Testis (tissue), 2 donors: ENCODE measurements at regions not wholly inside any gene's neighbourhood (a gene's known extent, or its start where the extent isn't known, plus 50 kb on each side); places are given as distances from the start of the nearest gene placed in this dataset.

Experiments used
- DNase-seq: peaks from one replicate; pipeline ENCODE4 v3.0.0-alpha.2; 2019
- H3K27ac ChIP-seq, 2 donors: fragments of 200-600 bp; sonication (generic); one replicate each; pipeline ENCODE4 v1.5.1; 2019
- H3K27me3 ChIP-seq: fragments of 200-600 bp; sonication (generic); one replicate; pipeline ENCODE4 v1.5.1; 2019
- H3K36me3 ChIP-seq: fragments of 200-600 bp; sonication (generic); one replicate; pipeline ENCODE4 v1.5.1; 2017; ENCODE audit warnings: low read depth; ENCODE audit errors: missing control alignments
- H3K4me1 ChIP-seq: fragments of 200-600 bp; sonication (generic); one replicate; pipeline ENCODE4 v1.5.1; 2019
- H3K4me3 ChIP-seq, 2 donors: fragments of 200-600 bp; sonication (generic); one replicate each; pipeline ENCODE4 v1.5.1; 2017 to 2019
- H3K9me3 ChIP-seq: fragments of 200-600 bp; sonication (generic); one replicate; pipeline ENCODE4 v1.5.1; 2017
- POLR2A ChIP-seq: fragments of 450-650 bp; IDR thresholded peaks from one replicate; pipeline ENCODE4 v1.6.1; 2017; ENCODE audit warnings: antibody characterized with exemption, mild to moderate bottlenecking, moderate library complexity
- WGBS, 2 donors: methylation state at CpG; one replicate each; pipeline ENCODE4 v1.1.5; 2018; 5-methylcytosine and 5-hydroxymethylcytosine counted together
- intact Hi-C: fragments of 100-400 bp; cut with DNase I; formaldehyde crosslinking; loops from one replicate; pipeline ENCODE4 v1.15.1; 2023; ENCODE audit warnings: low total_unique reads
- TF ChIP-seq, protein P1 (sequence below), 3 experiments: fragments of 450-650 bp in 2 of 3; fragments of 200-600 bp in 1 of 3; sonication (generic) in 1 of 3; IDR thresholded peaks; one replicate each; pipeline ENCODE4 v1.5.1; 2016 to 2019; ENCODE audit warnings: antibody characterized with exemption in 3 of 3, mild to moderate bottlenecking in 2 of 3, moderate library complexity in 1 of 3

DNA sequence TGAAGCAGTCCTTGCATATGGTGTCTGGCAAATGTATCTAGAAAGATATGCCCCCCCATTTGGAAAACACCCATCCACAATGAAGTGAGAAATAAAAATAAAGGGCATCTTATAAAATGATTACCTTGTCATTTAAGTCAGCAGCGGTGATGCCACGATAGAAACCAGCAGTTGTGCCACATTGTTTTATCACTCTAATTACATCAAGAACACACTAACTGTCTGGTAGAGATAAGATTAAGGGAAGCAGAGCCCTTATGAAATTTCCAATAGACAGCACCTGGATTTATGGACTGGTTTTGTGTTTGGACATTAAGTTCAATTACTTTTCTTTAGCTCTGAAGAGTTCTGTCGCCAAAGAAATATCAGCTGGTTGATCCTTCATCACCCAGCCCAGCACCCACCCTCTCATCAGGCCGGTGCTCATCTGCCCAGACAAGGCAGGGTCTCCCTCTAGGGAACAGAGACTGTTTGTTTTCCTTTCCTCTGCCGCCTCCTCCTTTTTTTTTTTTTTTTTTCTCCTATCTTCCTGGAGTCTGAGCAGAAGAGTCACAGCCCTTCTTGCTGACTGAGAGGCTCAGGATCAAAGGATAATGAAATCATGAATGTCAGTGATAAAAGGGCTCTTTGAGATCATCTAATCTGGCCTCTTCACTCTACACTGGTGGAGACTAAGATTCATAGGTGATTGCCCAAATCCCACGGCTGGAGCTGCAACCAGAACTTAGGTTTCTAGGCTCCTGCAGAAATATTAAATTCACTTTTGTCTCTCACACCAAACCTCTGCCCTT, 464.1 kb downstream of the NTRK3 start:
- no peaks in the 10 kb centered on the region for H3K9me3 ChIP-seq
- WGBS, 2 donors: 53 to 63% methylated on average over 6 of the region's 6 CpGs
- H3K4me1 ChIP-seq: no peaks in the 10 kb centered on the region
- DNase-seq: no peak
- intact Hi-C loops: no loop called here
- H3K4me3 ChIP-seq: no peak overlapping the region
- H3K36me3 ChIP-seq: no peaks in the 10 kb centered on the region
- H3K27ac ChIP-seq: no peak overlapping the region
- no peaks in the 10 kb centered on the region for H3K27me3 ChIP-seq
- TF ChIP-seq, protein P1, sequence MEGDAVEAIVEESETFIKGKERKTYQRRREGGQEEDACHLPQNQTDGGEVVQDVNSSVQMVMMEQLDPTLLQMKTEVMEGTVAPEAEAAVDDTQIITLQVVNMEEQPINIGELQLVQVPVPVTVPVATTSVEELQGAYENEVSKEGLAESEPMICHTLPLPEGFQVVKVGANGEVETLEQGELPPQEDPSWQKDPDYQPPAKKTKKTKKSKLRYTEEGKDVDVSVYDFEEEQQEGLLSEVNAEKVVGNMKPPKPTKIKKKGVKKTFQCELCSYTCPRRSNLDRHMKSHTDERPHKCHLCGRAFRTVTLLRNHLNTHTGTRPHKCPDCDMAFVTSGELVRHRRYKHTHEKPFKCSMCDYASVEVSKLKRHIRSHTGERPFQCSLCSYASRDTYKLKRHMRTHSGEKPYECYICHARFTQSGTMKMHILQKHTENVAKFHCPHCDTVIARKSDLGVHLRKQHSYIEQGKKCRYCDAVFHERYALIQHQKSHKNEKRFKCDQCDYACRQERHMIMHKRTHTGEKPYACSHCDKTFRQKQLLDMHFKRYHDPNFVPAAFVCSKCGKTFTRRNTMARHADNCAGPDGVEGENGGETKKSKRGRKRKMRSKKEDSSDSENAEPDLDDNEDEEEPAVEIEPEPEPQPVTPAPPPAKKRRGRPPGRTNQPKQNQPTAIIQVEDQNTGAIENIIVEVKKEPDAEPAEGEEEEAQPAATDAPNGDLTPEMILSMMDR (IDR thresholded peaks at IDR 0.05): no peak
- no peak for TF ChIP-seq POLR2A

DNA sequence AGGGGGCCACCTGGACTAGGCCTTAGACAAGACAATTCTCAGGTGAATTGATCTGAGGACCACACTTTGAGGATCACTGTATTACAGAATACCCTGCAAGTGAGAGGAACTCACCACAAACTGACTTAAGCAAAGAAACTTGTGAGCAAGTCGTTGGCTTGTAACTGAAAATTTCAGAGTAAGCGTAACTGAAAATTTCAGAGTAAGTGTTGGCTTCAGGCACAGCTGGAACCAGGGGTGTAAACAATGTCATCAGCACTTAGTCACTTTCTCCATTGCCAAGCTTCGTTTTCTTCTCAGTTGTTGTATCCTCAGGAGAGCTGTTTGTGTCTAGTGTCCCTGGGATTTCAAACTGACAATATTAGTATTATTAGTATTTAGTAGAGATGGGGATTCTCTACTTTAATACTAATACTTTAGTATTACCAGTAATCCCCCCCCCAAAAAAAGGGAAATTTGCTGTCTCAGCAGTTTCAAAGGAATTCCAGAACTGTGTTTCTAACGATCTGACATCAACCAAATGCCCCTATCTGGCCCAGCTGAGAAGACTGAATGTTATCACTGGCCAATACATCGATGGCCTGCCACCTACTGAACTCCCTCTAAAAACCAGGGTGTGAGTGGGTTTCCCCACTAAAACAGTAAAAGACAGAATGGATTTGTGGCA, 474.4 kb downstream of the NTRK3 start:
- H3K4me1 ChIP-seq: no peaks in the 10 kb centered on the region
- 69 to 71% methylated on average over 5 of the region's 5 CpGs for WGBS, 2 donors
- H3K4me3 ChIP-seq: no peak overlapping the region
- no peaks in the 10 kb centered on the region for H3K36me3 ChIP-seq
- H3K27ac ChIP-seq: no peak overlapping the region
- no peaks in the 10 kb centered on the region for H3K27me3 ChIP-seq
- no peak for DNase-seq
- intact Hi-C loops: no loop called here
- H3K9me3 ChIP-seq: no peaks in the 10 kb centered on the region
- no peak for TF ChIP-seq POLR2A
- TF ChIP-seq, protein P1 (IDR thresholded peaks at IDR 0.05): no peak

DNA sequence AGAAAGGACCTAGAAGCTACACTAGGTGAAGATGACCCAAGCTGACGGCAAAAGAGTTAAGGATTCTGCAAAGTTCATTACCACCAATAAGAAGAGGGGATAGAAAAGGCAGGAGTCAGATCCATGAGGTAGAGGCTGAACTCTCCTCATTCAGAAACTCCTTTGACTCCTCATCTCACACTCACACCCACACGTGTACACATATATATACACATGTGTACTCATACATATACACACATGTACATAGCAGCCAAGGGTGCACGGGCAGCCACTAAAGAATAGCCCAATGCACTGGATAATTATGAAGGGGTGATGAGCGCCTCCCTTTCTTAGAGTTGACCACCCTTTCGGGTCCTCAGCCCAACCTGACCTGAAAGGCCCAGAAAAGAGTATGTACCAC, 476.8 kb downstream of the NTRK3 start:
- no peak for DNase-seq
- 90 to 94% methylated on average over 5 of the region's 5 CpGs for WGBS, 2 donors

DNA sequence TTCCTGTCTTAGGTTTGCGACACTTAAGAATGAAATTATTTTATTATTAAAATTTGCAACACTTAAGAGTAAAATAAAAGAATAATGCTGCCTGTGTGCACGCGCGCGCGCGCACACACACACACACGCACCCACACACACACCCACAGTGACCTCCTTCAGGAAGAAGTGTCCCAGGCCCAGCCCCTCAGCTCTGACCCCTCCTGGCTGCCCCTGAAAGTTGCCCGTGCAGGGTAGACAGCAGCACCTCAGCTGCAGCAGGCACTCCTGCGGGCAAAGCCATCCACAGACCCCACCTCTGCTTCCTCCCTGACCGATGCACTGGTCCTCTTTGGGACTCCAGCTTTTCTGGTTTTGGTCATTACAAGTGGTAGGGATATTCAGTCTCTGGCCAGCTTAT, 478.2 kb downstream of the NTRK3 start:
- intact Hi-C loops: no loop called here
- Histone ChIP-seq H3K4me3 (no peak overlapping the region), H3K4me1 (no peaks in the 10 kb centered on the region), H3K27me3 (no peaks in the 10 kb centered on the region), H3K27ac (no peak overlapping the region), H3K36me3 (no peaks in the 10 kb centered on the region), H3K9me3 (no peaks in the 10 kb centered on the region)
- DNase-seq: no peak
- WGBS, 2 donors: 84 to 85% methylated on average over 11 of the region's 11 CpGs
- TF ChIP-seq POLR2A: no peak
- TF ChIP-seq, protein P1 (IDR thresholded peaks at IDR 0.05): no peak

More for the DNA sequence above, 476.8 kb downstream of the NTRK3 start:
- no peak overlapping the region for H3K4me3 ChIP-seq
- no peaks in the 10 kb centered on the region for H3K9me3 ChIP-seq
- H3K36me3 ChIP-seq: no peaks in the 10 kb centered on the region
- no peaks in the 10 kb centered on the region for H3K4me1 ChIP-seq
- no peaks in the 10 kb centered on the region for H3K27me3 ChIP-seq
- intact Hi-C loops: no loop called here
- H3K27ac ChIP-seq: no peak overlapping the region
- no peak for TF ChIP-seq POLR2A
- TF ChIP-seq, protein P1 (IDR thresholded peaks at IDR 0.05): no peak
